ENCODE measurements at regions not wholly inside any gene's neighbourhood (a gene's known extent, or its start where the extent isn't known, plus 50 kb on each side); places are given as distances from the start of the nearest gene placed in this dataset.

GRCh38 chr5:59959330-59959729 is 65.8 kb upstream of the PDE4D start:
- Histone ChIP-seq H3K4me2 (ENCODE audit: low read depth, low read length) (no peak overlapping the region), H4K8ac (ENCODE audit: low read depth in 2 of 2, low read length in 2 of 2) (no peak overlapping the region), H2AK9ac (replicated peaks; ENCODE audit: low read depth, low read length, poor library complexity) (no peak overlapping the region), H2BK15ac (ENCODE audit: low read depth, low read length) (no peak overlapping the region), H2AFZ (replicated peaks; ENCODE audit: low read length, poor library complexity) (no peak overlapping the region), H3K18ac (ENCODE audit: low read depth, low read length) (no peak overlapping the region), H3K9me1 (ENCODE audit: insufficient read depth, low read length) (no peaks in the 10 kb centered on the region), H3K9me3 (ENCODE audit: control insufficient read depth, insufficient read depth, low read length) (no peaks in the 10 kb centered on the region), H2BK20ac (ENCODE audit: low read depth, low read length) (no peak overlapping the region), H3K4ac (ENCODE audit: low read depth, low read length) (no peak overlapping the region), H3K56ac (ENCODE audit: extremely low read depth, insufficient read depth, low read length) (no peak overlapping the region), H2BK5ac (ENCODE audit: low read depth, low read length, poor library complexity, severe bottlenecking) (no peak overlapping the region), H2BK120ac (ENCODE audit: low read depth, low read length) (no peak overlapping the region), H3K9ac (ENCODE audit: low read depth, low read length) (no peak overlapping the region), H3K27ac (ENCODE audit: insufficient read depth, low read length) (no peak overlapping the region), H3K23ac (ENCODE audit: low read depth, low read length) (no peak overlapping the region), H3K4me3 (ENCODE audit: insufficient read depth, low read depth, low read length) (no peak overlapping the region), H4K91ac (ENCODE audit: insufficient read depth, low read depth, low read length) (no peak overlapping the region), H4K5ac (ENCODE audit: low read depth, low read length) (no peak overlapping the region), H3K36me3 (ENCODE audit: control insufficient read depth, insufficient read depth, low read length) (no peaks in the 10 kb centered on the region), H3K14ac (replicated peaks; ENCODE audit: low read depth, low read length) (no peak overlapping the region), H3K4me1 (ENCODE audit: control insufficient read depth, insufficient read depth, low read length) (no peaks in the 10 kb centered on the region), H4K20me1 (ENCODE audit: insufficient read depth, low read length) (no peaks in the 10 kb centered on the region), H2AK5ac (ENCODE audit: low read depth, low read length) (no peak overlapping the region), H3K27me3 (ENCODE audit: control insufficient read depth, insufficient read depth, low read length) (peaks cover 2% of the 10 kb centered on the region), H3K79me1 (ENCODE audit: low read depth in 1 of 2, low read length in 2 of 2) (no peaks in the 10 kb centered on the region)
- intact Hi-C loops (cut with micrococcal nuclease), result no loop called here
- POLR2A ChIA-PET (ENCODE audit: unreplicated experiment), result no interaction called here
- DNase-seq (no peak), ATAC-seq (ENCODE audit: low read depth) (no peak)
- BruUV-seq (replicated peaks), result no TSS peak
- in situ Hi-C loops (cut with MboI; ENCODE audit: low sequenced_read_pairs), result no loop called here
- dilution Hi-C loops (cut with HindIII; ENCODE audit: low sequenced_read_pairs, unreplicated experiment), result no loop called here
- no CpG with 5 or more reads among the region's 1 CpG for WGBS, 2 experiments (ENCODE audit: extremely low coverage in 2 of 2, insufficient read length in 1 of 2)
- CTCF ChIA-PET, result no interaction called here
- TF ChIP-seq MAZ (IDR thresholded peaks at IDR 0.05; ENCODE audit: borderline replicate concordance, low read depth, low read length), result no peak
- no peak for TF ChIP-seq CEBPB (IDR thresholded peaks at IDR 0.05; ENCODE audit: low read depth, low read length)
- no peak for TF ChIP-seq ELK1 (IDR thresholded peaks at IDR 0.05; ENCODE audit: borderline replicate concordance, low read depth, low read length)
- no peak for TF ChIP-seq RFX5 (IDR thresholded peaks at IDR 0.05; ENCODE audit: low read depth, low read length)
- no peak for TF ChIP-seq RCOR1 (IDR thresholded peaks at IDR 0.05; ENCODE audit: insufficient replicate concordance, low read length)
- no peak for TF ChIP-seq NFE2L2 (IDR thresholded peaks at IDR 0.05; ENCODE audit: low read depth, low read length)
- TF ChIP-seq POLR2A (IDR thresholded peaks at IDR 0.05; ENCODE audit: low read depth, low read length), result no peak
- no peak for TF ChIP-seq MAFK (IDR thresholded peaks at IDR 0.05; ENCODE audit: low read depth, low read length)
- TF ChIP-seq SMC3 (IDR thresholded peaks at IDR 0.05; ENCODE audit: low read depth, low read length), result no peak
- TF ChIP-seq FOS (IDR thresholded peaks at IDR 0.05; ENCODE audit: low read depth, low read length), result no peak
- no peak for TF ChIP-seq CTCF (conservative IDR thresholded peaks at IDR 0.05; ENCODE audit: low read depth, low read length)
- TF ChIP-seq USF2 (IDR thresholded peaks at IDR 0.05; ENCODE audit: low read depth, low read length), result no peak
- no peak for TF ChIP-seq MXI1 (IDR thresholded peaks at IDR 0.05; ENCODE audit: borderline replicate concordance, low read depth, low read length)
- TF ChIP-seq CHD1 (IDR thresholded peaks at IDR 0.05; ENCODE audit: low read depth, low read length), result no peak
- TF ChIP-seq RAD21 (IDR thresholded peaks at IDR 0.05; ENCODE audit: low read length), result no peak
